NT2/D1 (cell line): ENCODE measurements at regions not wholly inside any gene's neighbourhood (a gene's known extent, or its start where the extent isn't known, plus 50 kb on each side); places are given as distances from the start of the nearest gene placed in this dataset.

Experiments
- SUZ12 ChIP-seq: IDR thresholded peaks from 2 replicates; pipeline ENCODE4 v1.6.1; 2011; ENCODE audit not compliant: insufficient read length, insufficient read depth; ENCODE audit errors: extremely low read depth
- YY1 ChIP-seq: IDR thresholded peaks from 2 replicates; pipeline ENCODE4 v1.6.1; 2011; ENCODE audit not compliant: insufficient read length, insufficient read depth
- ZNF274 ChIP-seq: IDR thresholded peaks from 2 replicates; pipeline ENCODE4 v1.6.1; 2011; ENCODE audit warnings: mild to moderate bottlenecking, low read depth, low read length

GRCh38 chr14:85233756-85234155 lies 296.2 kb upstream of the FLRT2 start:
- TF ChIP-seq ZNF274 (no peak), SUZ12 (no peak), YY1 (no peak)
